ENCODE measurements at regions not wholly inside any gene's neighbourhood (a gene's known extent, or its start where the extent isn't known, plus 50 kb on each side); places are given as distances from the start of the nearest gene placed in this dataset.

DNA sequence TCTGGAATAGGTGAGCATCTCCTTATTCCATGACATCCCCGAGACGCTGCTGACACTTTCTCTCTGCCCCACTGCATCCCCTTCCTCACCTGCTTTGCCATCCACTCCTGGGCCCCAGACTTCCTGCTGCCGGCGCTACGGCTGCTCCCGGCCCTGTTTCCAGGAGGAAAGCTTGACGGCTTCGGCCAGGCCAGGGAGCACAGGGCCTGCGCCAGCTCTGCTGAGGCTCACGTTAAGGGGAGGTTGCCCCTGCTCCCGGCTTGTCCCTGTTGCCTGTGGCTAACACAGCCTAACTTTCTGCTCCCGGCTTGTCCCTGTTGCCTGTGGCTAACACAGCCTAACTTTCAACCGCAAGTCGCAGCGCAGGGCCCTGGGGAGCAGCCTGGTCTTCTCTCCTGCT lies 177.3 kb upstream of the RGMA start:
- H3K9me3 Mint-ChIP-seq: peaks cover 13% of the 10 kb centered on the region
- no peak overlapping the region for H3K27ac Mint-ChIP-seq
- no peak for ATAC-seq
- no peak overlapping the region for H3K4me3 Mint-ChIP-seq
- no peaks in the 10 kb centered on the region for H3K4me1 Mint-ChIP-seq
- no peaks in the 10 kb centered on the region for H3K27me3 Mint-ChIP-seq
- H3K36me3 Mint-ChIP-seq: no peaks in the 10 kb centered on the region

GRCh38 chr15:93265111-93265556 lies 176.1 kb upstream of the RGMA start:
- no peak for ATAC-seq
- no peaks in the 10 kb centered on the region for H3K4me1 Mint-ChIP-seq
- H3K27me3 Mint-ChIP-seq: no peaks in the 10 kb centered on the region

DNA sequence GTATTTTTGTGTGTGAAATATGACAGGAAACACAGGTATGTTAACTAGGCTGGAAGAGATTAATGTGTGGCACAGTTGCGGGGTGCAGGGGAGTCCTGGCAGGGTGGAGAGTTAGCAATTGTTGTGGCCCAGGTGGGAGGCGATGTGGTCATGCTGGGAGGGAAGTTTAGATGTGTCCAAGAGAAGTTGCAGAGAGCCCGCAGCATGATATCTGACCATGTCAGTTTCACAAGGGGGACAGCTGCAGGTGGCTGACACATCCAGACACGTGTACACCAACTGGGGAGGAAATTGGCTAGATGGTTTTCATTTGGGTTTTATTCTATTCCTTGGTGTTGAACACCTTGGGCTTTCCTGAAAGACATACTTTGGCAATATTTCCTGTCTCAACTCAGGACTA lies 172.8 kb upstream of the RGMA start:
- Mint-ChIP-seq H3K4me1 (no peaks in the 10 kb centered on the region), H3K36me3 (no peaks in the 10 kb centered on the region), H3K9me3 (peaks cover 2% of the 10 kb centered on the region), H3K4me3 (no peak overlapping the region), H3K27ac (no peak overlapping the region), H3K27me3 (no peaks in the 10 kb centered on the region)
- no peak for ATAC-seq

More at GRCh38 chr15:93265111-93265556, 176.1 kb upstream of the RGMA start:
- peaks cover 9% of the 10 kb centered on the region for H3K9me3 Mint-ChIP-seq
- no peaks in the 10 kb centered on the region for H3K36me3 Mint-ChIP-seq
- no peak overlapping the region for H3K4me3 Mint-ChIP-seq
- H3K27ac Mint-ChIP-seq: no peak overlapping the region

DNA sequence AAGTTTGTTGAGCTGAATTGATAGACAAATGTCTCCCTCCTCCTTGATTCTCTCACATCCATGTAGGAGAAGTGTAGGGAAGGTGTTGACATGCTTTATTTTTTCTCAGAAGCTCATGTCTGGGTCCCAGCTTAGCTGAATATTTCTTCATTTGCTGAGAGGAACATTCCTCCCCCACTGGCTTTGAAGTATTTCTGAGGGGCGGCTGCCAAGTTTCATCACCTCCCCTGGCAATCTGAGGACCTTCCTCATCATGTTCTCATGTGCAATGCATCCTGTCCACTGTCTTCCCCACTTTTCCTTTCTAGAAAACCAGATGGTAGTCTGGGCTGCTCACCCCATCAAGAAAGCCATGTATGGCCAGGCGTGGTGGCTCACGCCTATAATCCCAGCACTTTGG lies 168.9 kb upstream of the RGMA start:
- ATAC-seq: no peak
- Mint-ChIP-seq H3K4me3 (no peak overlapping the region), H3K27me3 (no peaks in the 10 kb centered on the region), H3K36me3 (no peaks in the 10 kb centered on the region), H3K27ac (no peak overlapping the region), H3K9me3 (no peaks in the 10 kb centered on the region), H3K4me1 (no peaks in the 10 kb centered on the region)

- no peak for ATAC-seq
- Mint-ChIP-seq H3K36me3 (no peaks in the 10 kb centered on the region), H3K4me1 (no peaks in the 10 kb centered on the region), H3K27me3 (no peaks in the 10 kb centered on the region), H3K27ac (no peak overlapping the region), H3K9me3 (no peaks in the 10 kb centered on the region), H3K4me3 (no peak overlapping the region)
Measured at GRCh38 chr15:93253681-93254080, 164.7 kb upstream of the RGMA start.

DNA sequence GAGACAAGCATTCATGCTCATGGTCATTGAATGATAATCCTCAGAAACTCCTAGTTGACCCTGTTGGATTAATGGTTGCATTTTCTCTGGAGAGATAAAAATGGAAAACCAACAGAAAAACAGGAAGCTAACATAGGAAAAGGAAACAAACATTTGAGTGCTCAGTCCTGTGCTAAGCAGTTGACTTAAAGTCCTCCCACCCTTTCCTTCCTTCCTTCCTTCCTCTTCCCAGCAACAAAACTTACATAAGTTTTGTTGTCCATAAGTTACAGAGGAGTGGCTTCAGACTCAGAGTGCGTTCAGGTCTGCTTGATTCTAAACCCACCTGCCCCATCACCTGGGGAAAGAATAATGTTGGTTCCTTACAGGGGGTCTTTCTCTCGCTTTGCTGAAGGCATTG lies 163.8 kb upstream of the RGMA start:
- Mint-ChIP-seq H3K27me3 (no peaks in the 10 kb centered on the region), H3K4me1 (no peaks in the 10 kb centered on the region), H3K36me3 (no peaks in the 10 kb centered on the region), H3K4me3 (no peak overlapping the region), H3K27ac (no peak overlapping the region), H3K9me3 (no peaks in the 10 kb centered on the region)
- no peak for ATAC-seq

DNA sequence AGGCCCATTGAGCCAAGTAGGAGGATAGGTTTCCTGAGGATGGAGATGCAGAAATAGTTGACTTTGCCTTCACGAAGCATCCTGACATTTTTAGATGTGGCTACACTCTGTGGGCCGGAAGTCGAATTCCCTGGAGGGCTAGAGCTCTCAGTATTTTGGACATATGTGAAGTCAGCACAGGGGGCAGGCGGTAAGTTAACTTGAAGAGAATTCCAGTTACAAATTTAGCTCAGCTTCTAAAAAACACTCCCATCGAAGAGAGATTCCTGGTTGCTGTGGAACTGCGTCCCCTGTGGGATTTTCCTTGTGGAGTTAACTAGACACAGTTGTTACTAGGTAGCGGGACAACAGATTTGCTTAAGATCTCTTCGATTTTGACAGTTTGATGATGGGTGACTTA lies 161.9 kb upstream of the RGMA start:
- H3K9me3 Mint-ChIP-seq: no peaks in the 10 kb centered on the region
- no peaks in the 10 kb centered on the region for H3K36me3 Mint-ChIP-seq
- no peak overlapping the region for H3K27ac Mint-ChIP-seq
- no peaks in the 10 kb centered on the region for H3K4me1 Mint-ChIP-seq
- no peak overlapping the region for H3K4me3 Mint-ChIP-seq
- ATAC-seq: no peak
- no peaks in the 10 kb centered on the region for H3K27me3 Mint-ChIP-seq

DNA sequence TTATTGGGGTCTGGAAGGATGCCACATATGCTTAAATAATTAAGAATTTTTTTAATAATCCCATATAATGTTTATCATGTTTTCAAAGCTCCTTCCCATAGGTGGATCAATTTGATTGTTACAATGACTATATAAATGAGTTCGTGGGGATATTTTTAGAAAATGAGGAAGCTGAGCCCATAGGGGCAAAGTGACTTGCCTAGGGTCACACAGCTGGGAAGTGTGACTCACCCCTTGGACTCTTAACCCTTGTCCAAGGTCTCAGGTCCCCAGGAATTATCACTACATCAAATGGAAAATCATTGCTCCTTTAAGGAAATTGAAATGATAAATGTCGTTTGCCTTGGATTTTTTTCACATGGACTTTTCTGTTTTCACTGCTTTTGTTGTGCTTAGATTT lies 161.2 kb upstream of the RGMA start:
- Mint-ChIP-seq H3K4me3 (no peak overlapping the region), H3K36me3 (no peaks in the 10 kb centered on the region), H3K27ac (no peak overlapping the region), H3K4me1 (no peaks in the 10 kb centered on the region), H3K27me3 (no peaks in the 10 kb centered on the region), H3K9me3 (no peaks in the 10 kb centered on the region)
- ATAC-seq: no peak

GRCh38 chr15:93249623-93250022 lies 160.6 kb upstream of the RGMA start:
- Mint-ChIP-seq H3K4me3 (no peak overlapping the region), H3K27me3 (no peaks in the 10 kb centered on the region), H3K4me1 (no peaks in the 10 kb centered on the region), H3K9me3 (no peaks in the 10 kb centered on the region), H3K36me3 (no peaks in the 10 kb centered on the region), H3K27ac (no peak overlapping the region)
- ATAC-seq: no peak

DNA sequence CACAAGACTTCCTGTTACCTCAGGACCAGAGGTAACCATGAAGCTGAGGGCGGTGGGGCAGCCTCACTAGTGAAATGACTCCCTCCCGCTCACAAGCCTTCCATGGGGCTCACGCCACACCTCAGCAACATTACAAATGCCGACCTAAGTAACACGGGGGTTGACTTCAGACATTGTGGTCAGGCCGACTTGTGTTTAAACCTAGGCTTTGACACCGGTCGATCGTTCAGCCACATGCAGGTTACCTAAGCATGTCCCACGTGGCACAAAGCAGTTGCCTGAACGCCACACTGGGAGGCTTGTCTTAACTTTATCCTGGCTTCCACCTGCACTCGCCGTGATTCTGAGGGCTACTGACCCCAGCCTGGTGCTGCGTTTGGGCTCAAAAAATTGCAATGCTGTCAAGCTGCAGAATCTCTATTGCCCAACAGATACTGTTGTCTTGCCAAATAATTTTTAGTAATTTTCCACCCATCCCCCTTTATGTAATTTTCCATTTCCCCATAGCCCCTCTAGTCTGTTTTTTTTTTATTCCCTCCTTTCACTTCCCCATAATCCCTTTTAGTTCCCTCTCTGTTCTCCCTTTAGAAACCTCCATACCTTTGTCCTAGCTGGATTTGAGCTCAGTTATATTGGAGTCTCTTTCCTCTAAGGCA lies 158.6 kb upstream of the RGMA start:
- H3K27ac Mint-ChIP-seq: no peak overlapping the region
- no peak overlapping the region for H3K4me3 Mint-ChIP-seq
- H3K9me3 Mint-ChIP-seq: no peaks in the 10 kb centered on the region
- no peaks in the 10 kb centered on the region for H3K36me3 Mint-ChIP-seq
- no peak for ATAC-seq
- no peaks in the 10 kb centered on the region for H3K4me1 Mint-ChIP-seq
- H3K27me3 Mint-ChIP-seq: no peaks in the 10 kb centered on the region

- Mint-ChIP-seq H3K36me3 (no peaks in the 10 kb centered on the region), H3K27ac (no peak overlapping the region), H3K9me3 (no peaks in the 10 kb centered on the region), H3K27me3 (no peaks in the 10 kb centered on the region), H3K4me1 (no peaks in the 10 kb centered on the region), H3K4me3 (no peak overlapping the region)
- no peak for ATAC-seq
Measured at GRCh38 chr15:93246266-93247242, 157.5 kb upstream of the RGMA start.

DNA sequence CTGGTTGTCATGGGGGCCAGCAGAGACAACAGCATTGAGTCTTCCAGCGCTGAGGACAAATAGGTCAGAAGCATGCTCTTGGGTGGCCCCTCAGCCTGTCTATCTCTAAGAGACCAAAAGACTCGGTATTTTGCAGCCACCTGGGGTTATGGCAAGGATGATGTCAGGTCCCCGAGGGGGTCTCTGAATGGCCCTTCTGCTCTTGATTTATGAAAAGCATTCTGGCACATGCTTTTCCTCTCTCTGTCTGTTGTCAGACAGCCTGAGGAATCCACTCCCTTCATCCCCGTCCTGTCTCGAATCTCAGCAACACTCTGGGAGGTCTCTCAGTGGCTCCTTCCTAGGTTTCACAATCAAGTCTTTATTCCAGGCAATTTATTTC lies 156.6 kb upstream of the RGMA start:
- no peaks in the 10 kb centered on the region for H3K27me3 Mint-ChIP-seq
- H3K27ac Mint-ChIP-seq: no peak overlapping the region
- no peaks in the 10 kb centered on the region for H3K9me3 Mint-ChIP-seq
- H3K4me3 Mint-ChIP-seq: no peak overlapping the region
- ATAC-seq: no peak
- no peaks in the 10 kb centered on the region for H3K36me3 Mint-ChIP-seq
- H3K4me1 Mint-ChIP-seq: no peaks in the 10 kb centered on the region

- Mint-ChIP-seq H3K27ac (no peak overlapping the region), H3K9me3 (no peaks in the 10 kb centered on the region), H3K4me1 (no peaks in the 10 kb centered on the region), H3K27me3 (no peaks in the 10 kb centered on the region), H3K36me3 (no peaks in the 10 kb centered on the region), H3K4me3 (no peak overlapping the region)
- peak; percentile 21 for ATAC-seq
Measured at GRCh38 chr15:93244696-93245660, 156.0 kb upstream of the RGMA start.

- Mint-ChIP-seq H3K4me3 (no peak overlapping the region), H3K4me1 (no peaks in the 10 kb centered on the region), H3K36me3 (no peaks in the 10 kb centered on the region), H3K27me3 (no peaks in the 10 kb centered on the region), H3K9me3 (no peaks in the 10 kb centered on the region), H3K27ac (no peak overlapping the region)
- no peak for ATAC-seq
Measured at GRCh38 chr15:93243573-93243972, 154.6 kb upstream of the RGMA start.

Data from stimulated activated memory B cell treated with anti-CD40 and anti-IgM and Interleukin-4, amounts not matched to agents 10 μg/mL and 1 μg/mL and 100 μg/mL, for 72 hours (primary cell).